ENCODE measurements at regions not wholly inside any gene's neighbourhood (a gene's known extent, or its start where the extent isn't known, plus 50 kb on each side); places are given as distances from the start of the nearest gene placed in this dataset.

DNA sequence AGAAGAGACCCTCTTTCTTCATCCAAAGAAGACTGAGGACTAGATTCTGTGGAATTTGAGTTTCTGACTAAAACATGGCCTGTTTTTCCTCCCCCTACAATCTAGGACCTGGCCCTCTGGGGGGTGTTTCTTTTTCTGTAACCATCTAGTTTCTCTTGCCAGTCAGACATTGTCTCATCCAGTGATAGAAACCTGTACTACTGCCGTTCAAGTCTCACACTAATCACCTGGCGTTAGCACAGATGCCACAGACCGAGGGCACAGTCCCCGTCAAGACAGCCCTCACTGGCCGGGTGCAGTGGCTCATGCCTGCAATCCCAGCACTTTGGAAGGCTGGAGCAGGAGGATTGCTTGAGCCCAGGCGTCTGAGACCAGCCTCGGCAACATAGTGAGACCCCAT, 126.9 kb upstream of the NDUFV2 start:
- TF ChIP-seq GATA2 (IDR thresholded peaks at IDR 0.05; ENCODE audit: low read depth, low read length) (no peak), GATA3 (IDR thresholded peaks at IDR 0.05; ENCODE audit: low read depth, low read length) (no peak)
